ENCODE measurements at regions not wholly inside any gene's neighbourhood (a gene's known extent, or its start where the extent isn't known, plus 50 kb on each side); places are given as distances from the start of the nearest gene placed in this dataset.

DNA sequence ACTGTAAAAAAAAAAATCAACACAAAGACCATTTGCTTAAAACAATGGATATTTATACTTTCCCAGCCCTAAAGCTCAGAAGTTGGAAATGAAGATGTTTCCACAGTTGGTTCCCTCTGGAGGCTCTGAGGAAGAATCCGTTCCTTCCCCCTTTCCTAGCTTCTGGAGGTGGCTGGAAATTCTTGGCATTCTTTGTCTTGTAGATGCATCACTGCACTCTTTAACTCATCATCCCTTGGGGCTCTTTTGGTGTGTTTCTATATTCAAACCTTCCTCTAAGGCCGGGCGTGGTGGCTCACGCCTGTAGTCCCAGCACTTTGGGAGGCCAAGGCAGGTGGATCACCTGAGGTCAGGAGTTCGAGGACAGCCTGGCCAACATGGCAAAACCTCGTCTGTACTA is 78.7 kb downstream of the VCX3A start (continued):
- TF ChIP-seq, protein P1, sequence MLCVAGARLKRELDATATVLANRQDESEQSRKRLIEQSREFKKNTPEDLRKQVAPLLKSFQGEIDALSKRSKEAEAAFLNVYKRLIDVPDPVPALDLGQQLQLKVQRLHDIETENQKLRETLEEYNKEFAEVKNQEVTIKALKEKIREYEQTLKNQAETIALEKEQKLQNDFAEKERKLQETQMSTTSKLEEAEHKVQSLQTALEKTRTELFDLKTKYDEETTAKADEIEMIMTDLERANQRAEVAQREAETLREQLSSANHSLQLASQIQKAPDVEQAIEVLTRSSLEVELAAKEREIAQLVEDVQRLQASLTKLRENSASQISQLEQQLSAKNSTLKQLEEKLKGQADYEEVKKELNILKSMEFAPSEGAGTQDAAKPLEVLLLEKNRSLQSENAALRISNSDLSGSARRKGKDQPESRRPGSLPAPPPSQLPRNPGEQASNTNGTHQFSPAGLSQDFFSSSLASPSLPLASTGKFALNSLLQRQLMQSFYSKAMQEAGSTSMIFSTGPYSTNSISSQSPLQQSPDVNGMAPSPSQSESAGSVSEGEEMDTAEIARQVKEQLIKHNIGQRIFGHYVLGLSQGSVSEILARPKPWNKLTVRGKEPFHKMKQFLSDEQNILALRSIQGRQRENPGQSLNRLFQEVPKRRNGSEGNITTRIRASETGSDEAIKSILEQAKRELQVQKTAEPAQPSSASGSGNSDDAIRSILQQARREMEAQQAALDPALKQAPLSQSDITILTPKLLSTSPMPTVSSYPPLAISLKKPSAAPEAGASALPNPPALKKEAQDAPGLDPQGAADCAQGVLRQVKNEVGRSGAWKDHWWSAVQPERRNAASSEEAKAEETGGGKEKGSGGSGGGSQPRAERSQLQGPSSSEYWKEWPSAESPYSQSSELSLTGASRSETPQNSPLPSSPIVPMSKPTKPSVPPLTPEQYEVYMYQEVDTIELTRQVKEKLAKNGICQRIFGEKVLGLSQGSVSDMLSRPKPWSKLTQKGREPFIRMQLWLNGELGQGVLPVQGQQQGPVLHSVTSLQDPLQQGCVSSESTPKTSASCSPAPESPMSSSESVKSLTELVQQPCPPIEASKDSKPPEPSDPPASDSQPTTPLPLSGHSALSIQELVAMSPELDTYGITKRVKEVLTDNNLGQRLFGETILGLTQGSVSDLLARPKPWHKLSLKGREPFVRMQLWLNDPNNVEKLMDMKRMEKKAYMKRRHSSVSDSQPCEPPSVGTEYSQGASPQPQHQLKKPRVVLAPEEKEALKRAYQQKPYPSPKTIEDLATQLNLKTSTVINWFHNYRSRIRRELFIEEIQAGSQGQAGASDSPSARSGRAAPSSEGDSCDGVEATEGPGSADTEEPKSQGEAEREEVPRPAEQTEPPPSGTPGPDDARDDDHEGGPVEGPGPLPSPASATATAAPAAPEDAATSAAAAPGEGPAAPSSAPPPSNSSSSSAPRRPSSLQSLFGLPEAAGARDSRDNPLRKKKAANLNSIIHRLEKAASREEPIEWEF (IDR thresholded peaks at IDR 0.05; ENCODE audit: insufficient replicate concordance, low read depth, low read length) = no peak

DNA sequence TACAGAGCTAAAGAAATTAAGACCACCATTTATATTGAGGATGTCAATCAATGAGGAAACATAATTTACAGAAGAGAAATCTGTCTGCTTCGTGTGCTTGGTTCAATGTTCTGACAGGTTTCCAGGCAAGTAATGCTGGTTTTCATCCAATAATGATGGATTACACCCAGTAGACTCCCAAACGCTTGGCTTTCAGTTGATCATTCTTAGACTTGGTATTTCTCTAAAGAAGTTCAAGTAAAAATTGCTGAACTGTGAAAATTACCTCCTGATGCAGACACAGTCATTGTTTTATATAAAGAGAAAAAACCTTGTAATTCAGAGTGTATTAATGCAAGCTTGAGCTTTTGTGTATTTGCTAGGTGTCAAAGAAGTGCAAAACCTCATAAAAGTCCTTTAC is 85.0 kb downstream of the VCX3A start:
- in situ Hi-C loops (cut with MboI) (no loop called here), intact Hi-C loops (cut with micrococcal nuclease; ENCODE audit: unreplicated experiment) (no loop called here)
- no peak overlapping the region for H3K27ac ChIP-seq (ENCODE audit: control insufficient read depth, insufficient read depth)
- H3K9me3 ChIP-seq (replicated peaks; ENCODE audit: control insufficient read depth, insufficient read depth, low read length) = no peaks in the 10 kb centered on the region
- H3K36me3 ChIP-seq (ENCODE audit: control insufficient read depth in 2 of 2, insufficient read depth in 2 of 2, low read length in 1 of 2) = no peaks in the 10 kb centered on the region
- no TSS peak for BruUV-seq (replicated peaks)
- ChIA-PET POLR2A (interaction anchor here (0.7 to 0.9 kb wide), 2 partner anchors 65 to 151 kb away, joined by 3 to 7 read pairs; no protein-coding TSS in a partner anchor), RAD21 (ENCODE audit: unreplicated experiment) (no interaction called here), SMC1A (ENCODE audit: uncharacterized antibody, unreplicated experiment) (interaction anchor here (1.0 to 1.6 kb wide), 2 partner anchors 18 to 41 kb away, joined by 3 read pairs; no protein-coding TSS in a partner anchor), CTCF (no interaction called here)
- ATAC-seq (no peak), FAIRE-seq (no peak), DNase-seq (ENCODE audit: low read depth, low spot score) (no peak)
- no peak overlapping the region for H3K9ac ChIP-seq (ENCODE audit: control insufficient read depth, insufficient read depth, low read length)
- no peaks in the 10 kb centered on the region for H4K20me1 ChIP-seq (ENCODE audit: control insufficient read depth, insufficient read depth)
- no peak for TF ChIP-seq PAX5 (IDR thresholded peaks at IDR 0.05; ENCODE audit: borderline replicate concordance, low read depth, low read length)
- TF ChIP-seq FOS (IDR thresholded peaks at IDR 0.05; ENCODE audit: borderline replicate concordance, extremely low read depth, insufficient read length) = no peak
- TF ChIP-seq CREB1 (IDR thresholded peaks at IDR 0.05; ENCODE audit: low read depth) = no peak
- TF ChIP-seq ZSCAN29 (IDR thresholded peaks at IDR 0.05) = no peak
- TF ChIP-seq CREM (IDR thresholded peaks at IDR 0.05; ENCODE audit: low read depth) = no peak
- no peak for TF ChIP-seq BACH1 (IDR thresholded peaks at IDR 0.05; ENCODE audit: borderline replicate concordance)
- TF ChIP-seq, protein P2, sequence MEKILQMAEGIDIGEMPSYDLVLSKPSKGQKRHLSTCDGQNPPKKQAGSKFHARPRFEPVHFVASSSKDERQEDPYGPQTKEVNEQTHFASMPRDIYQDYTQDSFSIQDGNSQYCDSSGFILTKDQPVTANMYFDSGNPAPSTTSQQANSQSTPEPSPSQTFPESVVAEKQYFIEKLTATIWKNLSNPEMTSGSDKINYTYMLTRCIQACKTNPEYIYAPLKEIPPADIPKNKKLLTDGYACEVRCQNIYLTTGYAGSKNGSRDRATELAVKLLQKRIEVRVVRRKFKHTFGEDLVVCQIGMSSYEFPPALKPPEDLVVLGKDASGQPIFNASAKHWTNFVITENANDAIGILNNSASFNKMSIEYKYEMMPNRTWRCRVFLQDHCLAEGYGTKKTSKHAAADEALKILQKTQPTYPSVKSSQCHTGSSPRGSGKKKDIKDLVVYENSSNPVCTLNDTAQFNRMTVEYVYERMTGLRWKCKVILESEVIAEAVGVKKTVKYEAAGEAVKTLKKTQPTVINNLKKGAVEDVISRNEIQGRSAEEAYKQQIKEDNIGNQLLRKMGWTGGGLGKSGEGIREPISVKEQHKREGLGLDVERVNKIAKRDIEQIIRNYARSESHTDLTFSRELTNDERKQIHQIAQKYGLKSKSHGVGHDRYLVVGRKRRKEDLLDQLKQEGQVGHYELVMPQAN (conservative IDR thresholded peaks at IDR 0.05) = no peak
- TF ChIP-seq ZNF384 (IDR thresholded peaks at IDR 0.05; ENCODE audit: borderline replicate concordance, low read depth, low read length) = no peak
- no peak for TF ChIP-seq TCF7 (IDR thresholded peaks at IDR 0.05; ENCODE audit: borderline replicate concordance)
- TF ChIP-seq ETV6 (conservative IDR thresholded peaks at IDR 0.05 in 1 of 2, IDR thresholded peaks at IDR 0.05 in 1 of 2; ENCODE audit: borderline replicate concordance in 1 of 2, low read depth in 1 of 2) = no peak
- WGBS (ENCODE audit: insufficient coverage, insufficient replicate concordance, low lambda C conversion rate, missing lambda C conversion rate) = 12% methylated on average over 2 of the region's 2 CpGs
- no peak overlapping the region for H3K4me2 ChIP-seq (ENCODE audit: control insufficient read depth, insufficient read depth)
- no peaks in the 10 kb centered on the region for H3K4me1 ChIP-seq (ENCODE audit: control insufficient read depth, insufficient read depth, low read length)
- no peak overlapping the region for H3K4me3 ChIP-seq
- H3K79me2 ChIP-seq (ENCODE audit: control insufficient read depth, insufficient read depth, low read length) = no peaks in the 10 kb centered on the region
- no peak overlapping the region for H2AFZ ChIP-seq (ENCODE audit: control insufficient read depth, low read depth, low read length)
- H3K27me3 ChIP-seq (replicated peaks in 1 of 2; ENCODE audit: control insufficient read depth in 2 of 2, insufficient read depth in 2 of 2, low read length in 1 of 2) = no peaks in the 10 kb centered on the region

Measured in GM12878 (cell line).